GM12892 (cell line): ENCODE measurements at regions not wholly inside any gene's neighbourhood (a gene's known extent, or its start where the extent isn't known, plus 50 kb on each side); places are given as distances from the start of the nearest gene placed in this dataset.

Experiments
- POLR2A ChIP-seq: IDR thresholded peaks from 2 replicates; pipeline ENCODE4 v1.6.1; 2011; ENCODE audit warnings: low read depth, low read length, control low read depth
- TAF1 ChIP-seq: IDR thresholded peaks from 2 replicates; pipeline ENCODE4 v1.6.1; 2011; ENCODE audit warnings: low read depth, mild to moderate bottlenecking, control low read depth, low read length, borderline replicate concordance

DNA sequence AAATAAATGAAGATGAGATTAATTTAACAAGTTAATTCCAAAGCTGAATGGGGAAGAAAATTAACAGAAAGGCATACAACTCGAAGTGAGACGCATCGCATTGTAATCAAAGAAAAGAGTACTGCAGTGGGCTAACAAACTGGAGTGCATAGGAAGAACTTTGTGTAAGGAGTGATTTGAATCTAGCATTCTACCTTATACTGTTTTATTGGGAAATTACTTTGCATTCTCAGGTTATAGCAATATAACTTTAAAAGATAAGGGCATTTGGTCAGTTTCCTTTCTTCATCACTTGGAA is 124.5 kb upstream of the TLE4 start:
- TF ChIP-seq TAF1, result no peak
- no peak for TF ChIP-seq POLR2A
